Upper lobe of left lung (tissue), 6 donors: ENCODE measurements at regions not wholly inside any gene's neighbourhood (a gene's known extent, or its start where the extent isn't known, plus 50 kb on each side); places are given as distances from the start of the nearest gene placed in this dataset.
"Not testable (repeated sequence)": the region's sequence is repeated elsewhere in the genome, so short reads cannot be mapped to it uniquely, and the experiment has no call there.

Experiments used
- ATAC-seq, 2 donors: fragments of 200-7000 bp; cut with Tn5 transposase; one replicate each; pipeline ENCODE4 v1.9.1; 2022; ENCODE audit warnings: mild to moderate bottlenecking in 2 of 2, moderate library complexity in 2 of 2; ENCODE audit not compliant: low FRiP score in 2 of 2
- DNase-seq, 2 donors: peaks; one replicate each; pipeline ENCODE4 v3.0.0-alpha.2; 2019 to 2020
- H3K27ac ChIP-seq, 4 donors: fragments of 200-600 bp; sonication (generic); one replicate each; pipeline ENCODE4 v1.5.1; 2016 to 2019
- H3K27me3 ChIP-seq, 4 donors: fragments of 200-600 bp; sonication (generic); one replicate each; pipeline ENCODE4 v1.5.1; 2017 to 2019
- H3K36me3 ChIP-seq, 4 donors: fragments of 200-600 bp; sonication (generic); one replicate each; pipeline ENCODE4 v1.5.1; 2016 to 2019
- H3K4me1 ChIP-seq, 4 donors: fragments of 200-600 bp; sonication (generic); one replicate each; pipeline ENCODE4 v1.5.1; 2018 to 2019
- H3K4me3 ChIP-seq, 4 donors: fragments of 200-600 bp; sonication (generic); one replicate each; pipeline ENCODE4 v1.5.1; 2017 to 2019; ENCODE audit warnings: mild to moderate bottlenecking in 2 of 4, moderate library complexity in 1 of 4
- H3K9me3 ChIP-seq, 4 donors: fragments of 200-600 bp; sonication (generic); one replicate each; pipeline ENCODE4 v1.5.1; 2018 to 2019
- WGBS, 2 donors: methylation state at CpG; one replicate each; pipeline ENCODE4 v1.1.5; 2017 to 2018; 5-methylcytosine and 5-hydroxymethylcytosine counted together
- donor health status: DM: no; HTN: no; CAD: no; lungs with moderate emphysema.
- donor health status: DM: no; HTN: yes; CAD: no; lungs with severe emphysema.

DNA sequence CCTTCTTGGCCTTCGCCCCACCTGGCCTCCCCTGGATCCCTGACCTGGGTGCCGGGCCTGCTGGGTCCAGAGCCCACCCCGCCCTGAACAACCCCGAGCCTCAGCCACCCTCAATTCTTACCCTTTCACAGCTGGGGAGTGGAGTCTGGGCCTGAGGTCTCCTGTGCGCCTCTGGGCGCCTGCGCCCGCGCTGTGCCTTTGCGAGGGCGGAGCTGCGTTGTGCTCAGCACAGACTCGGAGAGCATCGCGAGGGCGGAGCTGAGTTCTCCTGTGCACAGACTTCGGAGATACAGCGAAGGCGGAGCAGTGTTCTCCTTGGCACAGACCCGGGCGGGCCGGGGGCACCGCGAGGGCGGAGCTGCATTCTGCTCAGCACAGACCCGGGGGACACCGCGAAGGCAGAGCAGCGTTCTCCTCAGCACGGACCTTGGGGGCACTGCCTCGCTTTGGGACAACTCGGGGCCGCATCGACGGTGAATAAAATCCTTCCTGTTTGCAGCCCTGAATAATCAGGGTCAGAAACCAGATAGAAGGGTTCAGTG lies 547.2 kb downstream of the FAM72C start:
- H3K9me3 ChIP-seq, H3K27ac ChIP-seq, H3K4me3 ChIP-seq, H3K36me3 ChIP-seq, H3K4me1 ChIP-seq, H3K27me3 ChIP-seq: not testable (repeated sequence)
- ATAC-seq (peak in 1 of 2 donors; percentile 76), DNase-seq (peak in 1 of 2 donors; percentile 70)
- whole genome bisulfite sequencing, 2 donors: no CpG with 5 or more reads among the region's 35 CpGs

DNA sequence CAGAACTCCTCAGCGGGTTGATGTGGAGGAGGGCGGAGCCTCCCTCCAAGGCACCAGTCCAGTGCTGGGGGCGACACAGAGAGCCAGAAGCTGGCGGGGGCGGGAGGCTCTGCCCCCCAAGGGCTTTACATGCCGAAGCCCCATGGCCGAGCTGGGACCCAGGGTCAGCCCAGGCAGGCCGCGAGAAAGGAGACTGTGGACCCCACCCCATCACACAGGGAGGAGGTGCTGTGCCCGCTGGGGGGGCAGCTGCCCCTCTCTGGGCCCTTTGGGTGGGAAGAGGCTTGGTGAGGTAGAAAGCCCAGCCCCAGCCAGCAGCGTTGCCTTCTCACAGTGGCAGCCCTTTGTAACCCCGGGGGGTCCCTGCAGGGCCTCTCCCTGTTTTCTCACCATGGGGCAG lies 548.0 kb downstream of the FAM72C start:
- H3K27ac ChIP-seq, H3K4me1 ChIP-seq, H3K4me3 ChIP-seq, H3K9me3 ChIP-seq, H3K27me3 ChIP-seq, H3K36me3 ChIP-seq, ATAC-seq: not testable (repeated sequence)
- DNase-seq: peak in 1 of 2 donors; percentile 23
- WGBS, 2 donors: no CpG with 5 or more reads among the region's 12 CpGs

DNA sequence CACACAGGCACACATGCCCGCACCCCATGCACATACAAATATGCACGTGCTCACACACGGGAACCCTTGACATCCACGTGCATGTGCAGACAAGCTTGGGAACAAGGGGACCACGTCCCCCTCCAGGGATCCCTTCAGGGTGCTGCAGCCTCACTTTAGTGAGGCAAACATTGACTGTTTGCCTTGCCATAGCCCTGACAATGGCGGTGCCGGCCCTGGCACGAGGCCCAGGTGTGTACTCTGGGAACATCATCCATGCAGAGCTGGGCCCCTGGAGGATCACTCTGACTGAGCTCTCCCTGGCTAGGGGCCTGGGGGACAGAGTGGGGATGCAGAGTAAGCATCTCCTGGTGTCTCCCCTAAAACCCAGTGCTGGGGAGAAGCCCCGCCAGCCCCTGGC lies 550.5 kb downstream of the FAM72C start:
- not testable (repeated sequence) for H3K9me3 ChIP-seq, ATAC-seq, H3K27ac ChIP-seq, H3K4me1 ChIP-seq, H3K4me3 ChIP-seq, H3K27me3 ChIP-seq, H3K36me3 ChIP-seq
- no CpG with 5 or more reads among the region's 9 CpGs for WGBS, 2 donors
- DNase-seq: peak in 1 of 2 donors; percentile 37
